ENCODE measurements at regions not wholly inside any gene's neighbourhood (a gene's known extent, or its start where the extent isn't known, plus 50 kb on each side); places are given as distances from the start of the nearest gene placed in this dataset.

GRCh38 chr1:56390232-56390867 lies 189.0 kb downstream of the PLPP3 start:
- DNase-seq = no peak

GRCh38 chr1:56389813-56390212 lies 189.6 kb downstream of the PLPP3 start:
- DNase-seq = no peak

- DNase-seq = no peak
Observed at GRCh38 chr1:56387071-56387740, 192.2 kb downstream of the PLPP3 start.

- DNase-seq = no peak
Observed at GRCh38 chr1:56385314-56385713, 194.0 kb downstream of the PLPP3 start.

- DNase-seq = no peak
Observed at GRCh38 chr1:56382929-56383328, 196.4 kb downstream of the PLPP3 start.

- no peak for DNase-seq
Observed at GRCh38 chr1:56380531-56380930, 198.8 kb downstream of the PLPP3 start.

- DNase-seq = peak; percentile 42
Observed at GRCh38 chr1:56378341-56379070, 200.9 kb downstream of the PLPP3 start.

GRCh38 chr1:56377431-56377830 lies 201.9 kb downstream of the PLPP3 start:
- DNase-seq = no peak

GRCh38 chr1:56376188-56376984 lies 203.0 kb downstream of the PLPP3 start:
- DNase-seq = no peak

GRCh38 chr1:56375326-56375804 lies 204.0 kb downstream of the PLPP3 start:
- peak; percentile 5 for DNase-seq

GRCh38 chr1:56374026-56374974 lies 205.1 kb downstream of the PLPP3 start:
- peak; percentile 50 for DNase-seq

GRCh38 chr1:56370513-56370912 lies 208.8 kb downstream of the PLPP3 start:
- DNase-seq = no peak

GRCh38 chr1:56363007-56363770 lies 216.2 kb downstream of the PLPP3 start:
- no peak for DNase-seq

- DNase-seq = no peak
Observed at GRCh38 chr1:56360021-56360420, 219.3 kb downstream of the PLPP3 start.

GRCh38 chr1:56359056-56359455 lies 220.3 kb downstream of the PLPP3 start:
- no peak for DNase-seq

GRCh38 chr1:56357927-56358690 lies 221.3 kb downstream of the PLPP3 start:
- DNase-seq = no peak

GRCh38 chr1:56356376-56356990 lies 222.9 kb downstream of the PLPP3 start:
- DNase-seq = no peak

GRCh38 chr1:56355918-56356317 lies 223.4 kb downstream of the PLPP3 start:
- DNase-seq = no peak

- DNase-seq = no peak
Observed at GRCh38 chr1:56355422-56355821, 223.9 kb downstream of the PLPP3 start.

GRCh38 chr1:56345831-56346230 lies 233.5 kb downstream of the PLPP3 start:
- DNase-seq = no peak
